Upper lobe of left lung (tissue), 6 donors: ENCODE measurements at regions not wholly inside any gene's neighbourhood (a gene's known extent, or its start where the extent isn't known, plus 50 kb on each side); places are given as distances from the start of the nearest gene placed in this dataset.

ENCODE experiments used
- ATAC-seq, 2 donors: fragments of 200-7000 bp; cut with Tn5 transposase; one replicate each; pipeline ENCODE4 v1.9.1; 2022; ENCODE audit warnings: mild to moderate bottlenecking in 2 of 2, moderate library complexity in 2 of 2; ENCODE audit not compliant: low FRiP score in 2 of 2
- DNase-seq, 2 donors: peaks; one replicate each; pipeline ENCODE4 v3.0.0-alpha.2; 2019 to 2020
- H3K27ac ChIP-seq, 4 donors: fragments of 200-600 bp; sonication (generic); one replicate each; pipeline ENCODE4 v1.5.1; 2016 to 2019
- H3K27me3 ChIP-seq, 4 donors: fragments of 200-600 bp; sonication (generic); one replicate each; pipeline ENCODE4 v1.5.1; 2017 to 2019
- H3K36me3 ChIP-seq, 4 donors: fragments of 200-600 bp; sonication (generic); one replicate each; pipeline ENCODE4 v1.5.1; 2016 to 2019
- H3K4me1 ChIP-seq, 4 donors: fragments of 200-600 bp; sonication (generic); one replicate each; pipeline ENCODE4 v1.5.1; 2018 to 2019
- H3K4me3 ChIP-seq, 4 donors: fragments of 200-600 bp; sonication (generic); one replicate each; pipeline ENCODE4 v1.5.1; 2017 to 2019; ENCODE audit warnings: mild to moderate bottlenecking in 2 of 4, moderate library complexity in 1 of 4
- H3K9me3 ChIP-seq, 4 donors: fragments of 200-600 bp; sonication (generic); one replicate each; pipeline ENCODE4 v1.5.1; 2018 to 2019
- CTCF ChIP-seq, 6 experiments: fragments of 450-650 bp in 4 of 6; fragments of 200-600 bp in 2 of 6; sonication (generic) in 2 of 6; IDR thresholded peaks; one replicate each; pipeline ENCODE4 v1.5.1; 2016 to 2019; ENCODE audit warnings: antibody characterized with exemption in 6 of 6
- EP300 ChIP-seq, 4 donors: sonication (generic); formaldehyde crosslinking; IDR thresholded peaks; one replicate each; pipeline ENCODE4 v1.5.1; 2017; ENCODE audit warnings: antibody characterized with exemption in 4 of 4, control low read depth in 2 of 4
- POLR2A ChIP-seq, 4 donors: fragments of 450-650 bp; IDR thresholded peaks; one replicate each; pipeline ENCODE4 v1.5.1; 2016 to 2017; ENCODE audit warnings: antibody characterized with exemption in 4 of 4, mild to moderate bottlenecking in 2 of 4
- POLR2AphosphoS5 ChIP-seq, 2 donors: sonication (generic); formaldehyde crosslinking; IDR thresholded peaks; one replicate each; pipeline ENCODE4 v1.5.1; 2017; ENCODE audit warnings: antibody characterized with exemption in 2 of 2
- WGBS, 2 donors: methylation state at CpG; one replicate each; pipeline ENCODE4 v1.1.5; 2017 to 2018; 5-methylcytosine and 5-hydroxymethylcytosine counted together
- donor health status: DM: no; HTN: no; CAD: no; lungs with moderate emphysema.
- donor health status: DM: no; HTN: yes; CAD: no; lungs with severe emphysema.

- Histone ChIP-seq H3K4me1 (no peaks in the 10 kb centered on the region), H3K9me3 (peaks cover 0 to 5% (median 0%) of the 10 kb centered on the region in 4 donors), H3K36me3 (no peaks in the 10 kb centered on the region), H3K27ac (no peak overlapping the region), H3K4me3 (no peak overlapping the region), H3K27me3 (no peaks in the 10 kb centered on the region)
- TF ChIP-seq POLR2AphosphoS5 (IDR thresholded peaks at IDR 0.05) (no peak), EP300 (IDR thresholded peaks at IDR 0.05) (no peak)
- 96 to 97% methylated on average over 1 of the region's 1 CpG for WGBS, 2 donors
- no peak for DNase-seq
- no peak for ATAC-seq
Observed at GRCh38 chr12:15033029-15033428, 60.2 kb downstream of the PDE6H start.

DNA sequence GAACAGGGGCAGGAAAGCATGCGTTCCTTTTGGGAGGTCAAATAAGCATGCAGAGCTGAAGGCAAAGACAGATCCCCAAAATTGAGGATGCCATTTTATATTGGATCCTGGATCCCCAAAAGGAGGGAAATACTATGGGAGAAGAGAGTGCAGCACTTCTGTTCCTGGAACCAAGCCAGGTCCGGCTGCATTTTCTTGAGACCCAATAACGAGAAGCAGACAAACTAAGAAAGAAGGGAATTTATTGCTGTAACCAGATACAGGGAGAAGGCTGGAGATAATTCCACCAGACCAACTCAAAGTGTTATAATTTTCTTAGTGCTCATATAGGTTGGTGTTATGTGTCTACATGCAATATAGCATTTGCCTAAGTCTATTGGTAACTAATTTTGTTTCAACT lies 60.8 kb downstream of the PDE6H start:
- TF ChIP-seq CTCF (IDR thresholded peaks at IDR 0.05) = no peak
- TF ChIP-seq EP300 (IDR thresholded peaks at IDR 0.05) = no peak
- no peak for TF ChIP-seq POLR2A (IDR thresholded peaks at IDR 0.05)
- TF ChIP-seq POLR2AphosphoS5 (IDR thresholded peaks at IDR 0.05) = no peak
- no peaks in the 10 kb centered on the region for H3K27me3 ChIP-seq
- WGBS, 2 donors = 56 to 61% methylated on average over 3 of the region's 3 CpGs
- no peaks in the 10 kb centered on the region for H3K36me3 ChIP-seq
- H3K9me3 ChIP-seq = no peaks in the 10 kb centered on the region
- H3K4me1 ChIP-seq = no peaks in the 10 kb centered on the region
- no peak overlapping the region for H3K4me3 ChIP-seq
- H3K27ac ChIP-seq = no peak overlapping the region
- DNase-seq = no peak
- no peak for ATAC-seq

DNA sequence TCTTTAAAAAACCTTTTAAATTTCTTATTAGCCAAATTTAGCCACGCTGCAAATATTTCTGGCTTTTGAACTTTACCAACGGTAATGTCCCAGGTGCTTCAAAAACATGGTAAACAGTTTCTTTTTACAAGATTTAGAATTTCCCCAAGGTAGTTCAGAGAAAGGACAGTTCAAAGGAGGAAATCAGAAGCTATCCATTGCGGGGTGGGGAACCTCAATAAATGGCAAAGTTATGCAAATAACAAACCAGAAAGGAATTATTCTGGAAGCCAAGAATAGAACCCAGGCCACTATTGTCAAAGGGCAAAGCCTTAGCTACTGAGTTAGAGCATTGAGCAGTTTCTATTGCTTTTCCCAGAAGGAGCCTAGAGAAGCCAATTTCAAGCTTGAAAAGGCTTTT lies 62.3 kb downstream of the PDE6H start:
- TF ChIP-seq POLR2A (IDR thresholded peaks at IDR 0.05) (no peak), CTCF (IDR thresholded peaks at IDR 0.05) (no peak), POLR2AphosphoS5 (IDR thresholded peaks at IDR 0.05) (no peak), EP300 (IDR thresholded peaks at IDR 0.05) (no peak)
- DNase-seq (no peak), ATAC-seq (no peak)
- Histone ChIP-seq H3K9me3 (no peaks in the 10 kb centered on the region), H3K36me3 (no peaks in the 10 kb centered on the region), H3K4me1 (no peaks in the 10 kb centered on the region), H3K4me3 (no peak overlapping the region), H3K27ac (no peak overlapping the region), H3K27me3 (no peaks in the 10 kb centered on the region)
- 81 to 89% methylated on average over 3 of the region's 3 CpGs for WGBS, 2 donors

DNA sequence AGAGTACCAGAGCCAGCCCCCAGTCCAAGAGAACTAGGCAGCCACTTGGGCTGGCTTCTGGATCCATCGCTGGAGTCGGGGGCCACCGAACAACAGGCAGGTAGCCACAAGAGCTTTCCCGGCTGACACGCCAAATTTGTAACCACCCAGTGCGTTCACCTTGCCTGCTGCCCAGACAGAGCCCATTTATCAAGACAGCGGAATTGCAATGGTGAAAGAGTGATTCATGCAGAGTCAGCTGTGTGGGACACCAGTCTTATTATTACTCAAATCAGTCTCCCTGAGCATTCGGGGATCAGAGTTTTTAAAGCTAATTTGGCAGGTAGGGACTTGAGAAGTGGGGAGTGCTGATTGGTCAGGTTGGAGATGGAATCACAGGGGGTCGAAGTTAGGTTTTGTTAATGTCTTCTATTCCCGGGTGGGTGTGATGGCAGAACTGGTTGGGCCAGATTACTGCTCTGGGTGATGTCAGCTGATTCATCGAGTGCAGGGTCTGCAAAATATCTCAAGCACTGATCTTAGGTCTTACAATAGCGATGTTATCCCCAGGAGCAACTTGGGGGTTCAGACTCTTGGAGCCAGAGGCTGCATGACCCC lies 64.3 kb downstream of the PDE6H start:
- no peak for TF ChIP-seq CTCF (IDR thresholded peaks at IDR 0.05)
- Histone ChIP-seq H3K27me3 (no peaks in the 10 kb centered on the region), H3K4me3 (no peak overlapping the region), H3K4me1 (no peaks in the 10 kb centered on the region), H3K9me3 (no peaks in the 10 kb centered on the region), H3K27ac (no peak overlapping the region), H3K36me3 (no peaks in the 10 kb centered on the region)
- WGBS, 2 donors = 56 to 70% methylated on average over 6 to 11 of the region's 12 CpGs
- no peak for ATAC-seq
- DNase-seq = peak in 1 of 2 donors; percentile 20

- H3K9me3 ChIP-seq = no peaks in the 10 kb centered on the region
- 70 to 71% methylated on average over 4 of the region's 4 CpGs for WGBS, 2 donors
- TF ChIP-seq CTCF (IDR thresholded peaks at IDR 0.05) = no peak
- TF ChIP-seq EP300 (IDR thresholded peaks at IDR 0.05) = no peak
- no peak for TF ChIP-seq POLR2AphosphoS5 (IDR thresholded peaks at IDR 0.05)
- TF ChIP-seq POLR2A (IDR thresholded peaks at IDR 0.05) = no peak
- H3K4me1 ChIP-seq = no peaks in the 10 kb centered on the region
- H3K27me3 ChIP-seq = no peaks in the 10 kb centered on the region
- no peak for DNase-seq
- no peak overlapping the region for H3K4me3 ChIP-seq
- ATAC-seq = no peak
- H3K27ac ChIP-seq = no peak overlapping the region
- H3K36me3 ChIP-seq = no peaks in the 10 kb centered on the region
Observed at GRCh38 chr12:15038137-15038536, 65.3 kb downstream of the PDE6H start.
